Esophagus mucosa (tissue), 1 donor: ENCODE measurements at regions not wholly inside any gene's neighbourhood (a gene's known extent, or its start where the extent isn't known, plus 50 kb on each side); places are given as distances from the start of the nearest gene placed in this dataset.

Experiments
- ATAC-seq: fragments of 200-7000 bp; cut with Tn5 transposase; one replicate; pipeline ENCODE4 v1.9.1; 2020
- donor health status: DM: yes; HTN: yes; CAD: no.

GRCh38 chr1:8113262-8114220 is 87.4 kb upstream of the ERRFI1 start:
- ATAC-seq = peak; percentile 39

GRCh38 chr1:8112611-8113261 is 86.6 kb upstream of the ERRFI1 start:
- no peak for ATAC-seq

DNA sequence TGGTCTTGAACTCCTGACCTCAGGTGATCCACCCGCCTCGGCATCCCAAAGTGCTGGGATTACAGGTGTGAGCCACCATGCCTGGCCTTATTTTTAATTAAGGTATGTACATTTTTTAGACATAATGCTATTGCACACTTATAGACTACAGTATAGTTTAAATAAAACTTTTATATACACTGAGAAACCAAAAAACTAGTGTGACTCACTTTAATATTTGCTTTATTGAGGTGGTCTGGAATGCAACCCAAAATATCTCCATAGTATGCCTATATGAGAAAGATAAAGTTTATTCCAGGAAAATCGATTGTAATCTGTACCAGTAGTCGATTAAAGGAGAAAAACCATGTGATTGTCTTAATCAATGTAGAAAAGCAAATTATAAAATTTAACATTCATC is 85.5 kb upstream of the ERRFI1 start:
- no peak for ATAC-seq

- ATAC-seq = no peak
These were observed 83.1 kb upstream of the ERRFI1 start for GRCh38 chr1:8109216-8109615.

- ATAC-seq = no peak
These were observed 81.8 kb upstream of the ERRFI1 start for GRCh38 chr1:8107897-8108296.

- ATAC-seq = peak; percentile 23
These were observed 78.4 kb upstream of the ERRFI1 start for GRCh38 chr1:8104278-8105236.

GRCh38 chr1:8097908-8098307 is 71.8 kb upstream of the ERRFI1 start:
- ATAC-seq = no peak

DNA sequence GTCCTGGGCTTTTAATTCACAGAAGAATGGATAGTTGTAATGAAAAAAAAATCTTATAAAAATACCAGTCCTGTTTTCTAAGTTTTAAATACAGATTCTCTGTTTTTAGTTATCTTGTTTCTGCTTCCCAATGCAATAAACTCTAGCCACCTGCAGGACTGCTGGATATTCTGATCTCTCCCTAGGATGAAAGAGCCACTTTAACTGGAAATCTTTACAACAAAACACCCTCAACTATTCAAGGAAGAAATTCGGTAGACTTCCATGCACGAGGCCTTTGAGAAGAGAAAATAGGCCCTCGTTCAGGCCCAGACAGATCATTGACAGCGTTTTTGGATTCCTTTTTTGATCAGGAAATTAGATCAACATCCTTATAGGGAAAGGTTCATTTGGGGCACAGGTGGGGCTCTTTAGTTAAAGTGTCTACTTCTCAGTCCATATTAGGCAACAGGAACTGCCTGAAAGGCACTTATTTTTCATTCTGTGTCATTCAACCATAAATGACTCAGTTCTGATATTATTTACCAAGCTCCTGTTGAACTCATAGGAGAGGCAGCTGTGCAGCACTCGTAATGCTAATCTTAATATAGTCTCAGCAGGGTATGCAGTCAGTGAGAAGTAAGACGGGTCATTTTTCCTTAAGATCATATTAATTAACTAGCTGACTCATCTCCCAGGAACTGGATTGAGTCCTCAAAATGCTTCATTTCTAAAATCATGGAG is 71.1 kb upstream of the ERRFI1 start:
- peak; percentile 92 for ATAC-seq

DNA sequence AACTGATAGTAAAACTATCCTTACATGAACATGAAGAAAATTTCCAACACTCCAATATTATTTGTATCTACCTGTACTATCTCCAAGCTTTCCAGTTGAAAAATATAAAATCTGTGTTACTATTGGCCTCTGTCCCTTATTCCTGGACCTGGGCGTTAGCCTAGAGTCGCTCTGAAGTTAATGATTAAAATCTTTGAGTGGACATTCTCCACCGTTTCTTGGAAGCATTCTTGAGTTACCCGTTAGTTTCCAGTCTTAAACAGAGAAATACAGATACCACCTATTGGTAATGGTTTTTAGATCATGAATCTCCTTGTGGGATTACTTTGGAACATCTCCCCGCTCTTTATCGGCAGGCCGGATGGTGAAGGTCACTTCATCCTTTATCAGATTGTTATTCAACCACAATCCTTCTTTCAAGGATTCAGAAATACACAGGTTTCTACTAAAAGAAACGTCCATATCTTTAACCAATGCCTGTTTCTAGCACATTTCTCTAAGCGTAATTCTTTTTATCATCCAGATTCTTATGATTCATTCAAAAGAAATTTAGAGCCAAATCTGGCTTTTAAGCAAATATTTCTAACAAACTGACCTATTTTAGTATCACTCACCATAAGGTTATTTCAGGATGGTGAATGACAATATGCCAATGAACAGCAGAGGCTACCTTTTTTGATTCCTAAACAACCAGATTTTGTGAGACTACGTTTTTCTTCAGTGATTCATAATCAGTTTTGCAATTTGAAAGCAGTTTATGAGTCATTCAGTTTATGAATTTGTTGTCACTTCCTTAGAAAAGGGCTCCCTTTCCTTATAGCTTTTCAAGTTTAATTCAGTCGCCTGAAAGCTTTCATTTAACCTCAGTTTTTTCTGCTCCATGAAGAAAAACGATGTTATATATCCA is 70.2 kb upstream of the ERRFI1 start:
- ATAC-seq = peak; percentile 40

- no peak for ATAC-seq
These were observed 69.5 kb upstream of the ERRFI1 start for GRCh38 chr1:8095584-8095983.

GRCh38 chr1:8094481-8095241 is 68.6 kb upstream of the ERRFI1 start:
- ATAC-seq = peak; percentile 78

DNA sequence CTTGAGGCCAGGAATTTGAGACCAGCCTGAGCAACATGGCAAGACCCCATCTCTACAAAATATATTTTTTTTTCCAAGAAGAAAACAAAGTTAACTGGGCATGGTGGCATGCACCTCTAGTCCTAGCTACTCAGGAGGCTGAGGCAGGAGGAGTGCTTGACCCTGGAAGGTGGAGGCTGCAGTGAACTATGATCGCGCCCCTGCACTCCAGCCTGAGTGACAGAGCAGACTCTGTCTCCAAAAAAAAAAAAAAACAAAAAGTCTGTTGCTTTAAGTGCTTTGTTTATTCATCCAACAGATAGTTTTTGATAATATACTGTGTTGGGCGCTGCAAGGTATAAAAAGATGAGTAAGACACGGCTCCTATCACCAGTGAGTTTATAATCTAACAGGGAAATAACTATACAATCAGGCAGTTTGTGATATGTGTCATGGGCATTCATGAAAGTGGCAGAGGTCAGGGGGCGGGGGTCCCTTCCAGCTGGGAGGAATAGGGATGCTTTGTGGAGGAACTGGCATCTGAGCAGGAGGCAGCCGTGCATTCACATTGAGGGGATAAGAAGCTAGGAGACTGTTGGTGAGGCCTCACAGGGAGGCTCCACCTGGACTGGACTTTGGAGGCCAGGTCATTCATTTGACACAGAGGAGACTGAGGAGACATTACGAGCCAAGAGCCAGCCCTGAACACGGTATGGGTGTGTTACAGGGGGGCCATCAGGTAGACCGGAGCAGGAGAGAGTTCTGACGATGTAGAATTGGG is 67.3 kb upstream of the ERRFI1 start:
- no peak for ATAC-seq

GRCh38 chr1:8092657-8093056 is 66.5 kb upstream of the ERRFI1 start:
- no peak for ATAC-seq

DNA sequence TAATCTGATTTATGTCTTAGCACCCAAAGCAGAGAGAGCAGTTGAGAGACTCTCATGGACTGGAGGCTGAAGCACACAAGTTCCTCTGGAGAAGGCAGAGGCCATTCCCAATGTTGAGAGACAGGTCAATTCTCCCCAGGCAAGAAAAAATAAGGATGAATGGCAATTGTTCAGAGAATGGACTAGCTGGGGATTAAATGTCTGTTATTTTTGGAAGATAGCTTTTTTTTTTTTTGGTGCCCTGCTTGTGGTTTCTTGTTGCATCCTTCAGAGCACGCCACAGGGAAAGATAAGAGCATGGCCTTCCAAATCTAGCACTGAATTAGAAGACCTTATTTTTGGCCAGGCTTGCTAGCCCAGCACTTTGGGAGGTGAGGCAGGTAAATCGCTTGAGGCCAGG is 65.6 kb upstream of the ERRFI1 start:
- ATAC-seq = no peak

- peak; percentile 44 for ATAC-seq
These were observed 64.2 kb upstream of the ERRFI1 start for GRCh38 chr1:8090241-8090702.

DNA sequence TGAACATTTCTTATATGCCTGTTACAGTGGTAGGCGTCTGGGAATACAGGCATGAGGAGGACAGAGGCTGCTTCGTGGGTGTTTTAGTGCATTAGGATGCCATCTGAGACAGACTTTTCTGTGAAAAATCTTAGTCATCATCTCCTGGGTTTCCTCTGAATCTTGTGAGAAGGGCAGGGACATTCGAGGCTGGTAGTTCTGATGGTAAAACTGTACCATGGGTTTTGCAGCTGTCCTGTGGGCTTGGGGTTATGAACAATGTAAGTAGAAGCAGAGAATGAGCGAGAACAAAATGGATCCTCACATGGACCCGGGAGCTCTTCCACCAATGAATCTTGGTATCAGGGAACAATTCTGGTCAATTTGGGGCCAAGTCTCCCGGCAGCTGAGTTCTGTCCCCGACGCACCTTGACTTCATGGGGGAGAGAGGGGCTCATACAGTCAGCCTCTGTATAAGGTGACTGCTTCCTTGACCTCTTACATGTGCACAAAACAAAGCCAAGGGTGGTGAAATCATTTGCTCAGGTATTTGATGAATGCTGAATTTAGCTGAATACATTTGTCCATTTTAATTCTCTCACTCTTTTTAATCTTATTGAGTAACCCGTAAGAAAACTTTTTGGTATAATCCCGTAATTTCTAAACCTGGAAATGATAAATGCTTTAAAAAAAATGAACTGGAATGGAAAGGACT is 63.6 kb upstream of the ERRFI1 start:
- ATAC-seq = no peak

GRCh38 chr1:8086055-8086454 is 59.9 kb upstream of the ERRFI1 start:
- ATAC-seq = no peak

GRCh38 chr1:8084913-8085312 is 58.8 kb upstream of the ERRFI1 start:
- ATAC-seq = no peak
